H1 (cell line): ENCODE measurements at regions not wholly inside any gene's neighbourhood (a gene's known extent, or its start where the extent isn't known, plus 50 kb on each side); places are given as distances from the start of the nearest gene placed in this dataset.

Source experiments
- CEBPB ChIP-seq: IDR thresholded peaks from 2 replicates; pipeline ENCODE4 v1.6.1; 2012; ENCODE audit warnings: low read depth, low read length
- TF ChIP-seq, protein P1 (sequence below), 3 experiments: IDR thresholded peaks; 1 replicate in 2 of 3; 2 replicates in 1 of 3; pipeline versions ENCODE4 v1.5.1 to v1.6.1; 2011; ENCODE audit warnings: low read length in 3 of 3, mild to moderate bottlenecking in 3 of 3, inconsistent platforms in 2 of 3, low read depth in 1 of 3, moderate library complexity in 1 of 3; ENCODE audit not compliant: insufficient read depth in 1 of 3; ENCODE audit errors: control extremely low read depth in 1 of 3
- TF ChIP-seq, protein P2 (sequence below): IDR thresholded peaks from 2 replicates; pipeline ENCODE4 v1.6.1; 2012; ENCODE audit warnings: low read length, inconsistent platforms

- TF ChIP-seq, protein P1, sequence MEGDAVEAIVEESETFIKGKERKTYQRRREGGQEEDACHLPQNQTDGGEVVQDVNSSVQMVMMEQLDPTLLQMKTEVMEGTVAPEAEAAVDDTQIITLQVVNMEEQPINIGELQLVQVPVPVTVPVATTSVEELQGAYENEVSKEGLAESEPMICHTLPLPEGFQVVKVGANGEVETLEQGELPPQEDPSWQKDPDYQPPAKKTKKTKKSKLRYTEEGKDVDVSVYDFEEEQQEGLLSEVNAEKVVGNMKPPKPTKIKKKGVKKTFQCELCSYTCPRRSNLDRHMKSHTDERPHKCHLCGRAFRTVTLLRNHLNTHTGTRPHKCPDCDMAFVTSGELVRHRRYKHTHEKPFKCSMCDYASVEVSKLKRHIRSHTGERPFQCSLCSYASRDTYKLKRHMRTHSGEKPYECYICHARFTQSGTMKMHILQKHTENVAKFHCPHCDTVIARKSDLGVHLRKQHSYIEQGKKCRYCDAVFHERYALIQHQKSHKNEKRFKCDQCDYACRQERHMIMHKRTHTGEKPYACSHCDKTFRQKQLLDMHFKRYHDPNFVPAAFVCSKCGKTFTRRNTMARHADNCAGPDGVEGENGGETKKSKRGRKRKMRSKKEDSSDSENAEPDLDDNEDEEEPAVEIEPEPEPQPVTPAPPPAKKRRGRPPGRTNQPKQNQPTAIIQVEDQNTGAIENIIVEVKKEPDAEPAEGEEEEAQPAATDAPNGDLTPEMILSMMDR (IDR thresholded peaks at IDR 0.05; ENCODE audit: control extremely low read depth in 1 of 3, insufficient read depth in 1 of 3, low read depth in 1 of 3, low read length in 3 of 3): no peak
- no peak for TF ChIP-seq CEBPB
- TF ChIP-seq, protein P2, sequence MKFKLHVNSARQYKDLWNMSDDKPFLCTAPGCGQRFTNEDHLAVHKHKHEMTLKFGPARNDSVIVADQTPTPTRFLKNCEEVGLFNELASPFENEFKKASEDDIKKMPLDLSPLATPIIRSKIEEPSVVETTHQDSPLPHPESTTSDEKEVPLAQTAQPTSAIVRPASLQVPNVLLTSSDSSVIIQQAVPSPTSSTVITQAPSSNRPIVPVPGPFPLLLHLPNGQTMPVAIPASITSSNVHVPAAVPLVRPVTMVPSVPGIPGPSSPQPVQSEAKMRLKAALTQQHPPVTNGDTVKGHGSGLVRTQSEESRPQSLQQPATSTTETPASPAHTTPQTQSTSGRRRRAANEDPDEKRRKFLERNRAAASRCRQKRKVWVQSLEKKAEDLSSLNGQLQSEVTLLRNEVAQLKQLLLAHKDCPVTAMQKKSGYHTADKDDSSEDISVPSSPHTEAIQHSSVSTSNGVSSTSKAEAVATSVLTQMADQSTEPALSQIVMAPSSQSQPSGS: no peak
These were observed 604.4 kb downstream of the BUD13 start for GRCh38 chr11:116168459-116168787.
